Muscle of back (tissue), 3 donors: ENCODE measurements at regions not wholly inside any gene's neighbourhood (a gene's known extent, or its start where the extent isn't known, plus 50 kb on each side); places are given as distances from the start of the nearest gene placed in this dataset.

ENCODE experiments used
- DNase-seq, 3 donors: peaks; one replicate each; pipeline versions ENCODE4 v3.0.0 to v3.0.0-alpha.2; 2013

DNA sequence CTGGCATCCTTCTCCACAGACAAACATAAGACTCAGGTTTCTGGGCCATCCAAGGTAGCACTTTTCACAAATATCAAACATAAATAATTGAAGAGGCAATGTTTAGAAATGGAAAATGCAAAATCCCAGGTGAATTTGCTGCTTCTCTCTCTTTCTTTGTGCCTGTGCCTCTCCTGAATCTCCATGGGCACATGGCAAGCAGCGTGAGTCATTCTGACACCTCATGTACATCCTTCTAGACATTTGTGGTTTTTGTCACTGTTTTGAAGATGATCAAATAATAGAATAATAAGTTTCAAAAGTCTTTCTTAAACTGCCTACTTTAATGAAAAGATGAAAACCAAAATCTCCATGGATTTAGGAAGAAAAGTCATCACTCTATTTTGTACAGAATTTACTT is 60.3 kb upstream of the RAB11FIP2 start:
- no peak for DNase-seq

DNA sequence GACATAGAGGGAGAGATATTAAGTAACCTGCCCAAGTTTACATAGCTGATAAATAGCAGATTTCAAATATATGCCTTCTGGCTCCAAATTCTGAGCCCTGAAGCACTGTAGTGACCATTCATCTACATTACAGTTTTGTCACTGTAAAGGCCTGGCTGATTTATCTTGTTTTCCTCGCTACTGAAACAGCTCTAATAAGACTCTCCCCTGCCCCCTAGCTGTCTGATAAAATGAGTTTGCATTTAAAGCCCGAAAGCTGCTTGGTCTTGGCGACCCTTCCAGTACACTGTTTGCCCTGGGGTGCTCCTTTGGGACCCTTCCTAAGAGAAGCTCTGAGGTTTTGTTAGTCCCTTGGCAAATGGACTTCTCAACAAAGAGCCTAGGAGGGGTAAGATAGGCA is 59.7 kb upstream of the RAB11FIP2 start:
- peak in 1 of 3 donors; percentile 37 for DNase-seq

DNA sequence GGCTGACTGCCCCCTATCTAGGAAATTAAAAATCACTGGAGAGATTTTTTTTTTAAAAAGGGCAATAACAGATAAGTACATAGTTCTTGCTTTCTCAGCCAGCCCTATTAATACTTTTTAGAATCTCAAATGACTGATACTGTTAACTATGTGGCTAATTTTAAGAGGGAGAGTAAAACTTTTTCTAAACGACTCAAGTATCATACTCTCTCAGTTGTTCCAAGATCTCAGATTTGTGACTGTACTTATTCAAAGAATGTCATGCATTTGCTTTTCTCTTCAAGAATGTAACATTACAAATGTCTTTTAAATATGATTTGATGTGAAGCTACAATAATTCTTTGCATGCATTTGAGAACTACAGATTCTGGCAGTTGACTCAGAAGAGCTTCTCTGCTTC is 55.4 kb upstream of the RAB11FIP2 start:
- peak in 2 of 3 donors; percentile 11 to 52 for DNase-seq

DNA sequence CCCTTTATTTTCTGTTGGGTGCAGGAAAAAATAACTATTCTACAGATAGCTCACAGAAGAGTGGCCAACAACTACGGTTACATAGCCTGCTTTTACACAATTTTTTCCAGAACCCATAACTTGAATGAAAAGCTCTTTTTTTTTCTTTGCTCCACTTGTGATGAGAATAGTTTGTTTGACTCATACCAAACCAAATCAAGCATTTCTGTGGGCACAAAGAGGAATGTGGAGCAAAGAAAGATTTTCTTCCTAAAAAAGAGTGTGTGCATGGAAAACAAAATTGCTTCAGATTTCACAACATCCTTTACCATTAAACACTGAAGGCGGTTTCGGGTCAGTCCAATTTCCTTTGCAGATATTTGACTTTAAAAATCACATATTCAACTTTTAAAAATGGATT is 54.8 kb upstream of the RAB11FIP2 start:
- DNase-seq = peak in 1 of 3 donors; percentile 60
